Fibroblast of lung (primary cell): ENCODE measurements at regions not wholly inside any gene's neighbourhood (a gene's known extent, or its start where the extent isn't known, plus 50 kb on each side); places are given as distances from the start of the nearest gene placed in this dataset.

Experiments
- EZH2 ChIP-seq: IDR thresholded peaks from 2 replicates; pipeline ENCODE4 v1.5.1; 2012; ENCODE audit warnings: low read length, control low read depth, mild to moderate bottlenecking; ENCODE audit errors: missing control alignments
- TF ChIP-seq, protein P1 (sequence below), 2 donors: IDR thresholded peaks in 1 of 2; conservative IDR thresholded peaks in 1 of 2; 1 replicate in 1 of 2; 2 replicates in 1 of 2; pipeline ENCODE4 v1.5.1; 2011 to 2012; ENCODE audit warnings: low read length in 2 of 2, control low read depth in 1 of 2, inconsistent platforms in 1 of 2, low read depth in 1 of 2, mild to moderate bottlenecking in 1 of 2

- TF ChIP-seq, protein P1, sequence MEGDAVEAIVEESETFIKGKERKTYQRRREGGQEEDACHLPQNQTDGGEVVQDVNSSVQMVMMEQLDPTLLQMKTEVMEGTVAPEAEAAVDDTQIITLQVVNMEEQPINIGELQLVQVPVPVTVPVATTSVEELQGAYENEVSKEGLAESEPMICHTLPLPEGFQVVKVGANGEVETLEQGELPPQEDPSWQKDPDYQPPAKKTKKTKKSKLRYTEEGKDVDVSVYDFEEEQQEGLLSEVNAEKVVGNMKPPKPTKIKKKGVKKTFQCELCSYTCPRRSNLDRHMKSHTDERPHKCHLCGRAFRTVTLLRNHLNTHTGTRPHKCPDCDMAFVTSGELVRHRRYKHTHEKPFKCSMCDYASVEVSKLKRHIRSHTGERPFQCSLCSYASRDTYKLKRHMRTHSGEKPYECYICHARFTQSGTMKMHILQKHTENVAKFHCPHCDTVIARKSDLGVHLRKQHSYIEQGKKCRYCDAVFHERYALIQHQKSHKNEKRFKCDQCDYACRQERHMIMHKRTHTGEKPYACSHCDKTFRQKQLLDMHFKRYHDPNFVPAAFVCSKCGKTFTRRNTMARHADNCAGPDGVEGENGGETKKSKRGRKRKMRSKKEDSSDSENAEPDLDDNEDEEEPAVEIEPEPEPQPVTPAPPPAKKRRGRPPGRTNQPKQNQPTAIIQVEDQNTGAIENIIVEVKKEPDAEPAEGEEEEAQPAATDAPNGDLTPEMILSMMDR (conservative IDR thresholded peaks at IDR 0.05 in 1 of 2, IDR thresholded peaks at IDR 0.05 in 1 of 2; ENCODE audit: low read depth in 1 of 2, low read length in 2 of 2) = no peak
- TF ChIP-seq EZH2 = no peak
These were observed 257.9 kb downstream of the AHR start for GRCh38 chr7:17556247-17556956.
